IPS-NIHi7 (cell line): ENCODE measurements at regions not wholly inside any gene's neighbourhood (a gene's known extent, or its start where the extent isn't known, plus 50 kb on each side); places are given as distances from the start of the nearest gene placed in this dataset.

Experiments
- DNase-seq: peaks from one replicate; pipeline ENCODE4 v3.0.0; 2012; ENCODE audit warnings: mixed read lengths; ENCODE audit errors: extremely low spot score

- DNase-seq, result no peak
Measured at GRCh38 chr5:71945436-71945835, 161.8 kb upstream of the MAP1B start.

- DNase-seq, result no peak
Measured at GRCh38 chr5:71946343-71947030, 160.8 kb upstream of the MAP1B start.

- DNase-seq, result no peak
Measured at GRCh38 chr5:71948206-71948605, 159.1 kb upstream of the MAP1B start.

- DNase-seq, result no peak
Measured at GRCh38 chr5:71949772-71950171, 157.5 kb upstream of the MAP1B start.

DNA sequence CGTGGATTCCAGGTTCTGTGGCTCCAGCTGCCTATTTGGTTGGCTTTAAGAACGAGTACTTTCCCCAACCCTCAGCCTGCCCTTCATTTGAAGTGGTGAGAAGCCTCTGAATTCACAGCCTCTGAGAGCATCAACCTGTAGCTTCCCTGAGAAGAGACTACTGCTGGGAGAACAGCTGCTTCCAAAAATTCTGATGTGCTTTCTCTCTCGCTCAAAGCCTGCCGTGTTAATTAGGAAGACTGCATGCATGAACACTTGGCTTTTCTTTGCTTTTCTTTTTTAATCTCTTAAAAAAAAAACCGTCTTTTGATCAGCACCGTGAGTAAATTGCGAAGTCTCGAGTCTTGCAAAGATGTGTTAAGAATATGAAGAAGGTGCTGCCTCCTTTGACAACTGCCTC lies 153.4 kb upstream of the MAP1B start:
- DNase-seq, result no peak

GRCh38 chr5:71954329-71954728 lies 152.9 kb upstream of the MAP1B start:
- no peak for DNase-seq

DNA sequence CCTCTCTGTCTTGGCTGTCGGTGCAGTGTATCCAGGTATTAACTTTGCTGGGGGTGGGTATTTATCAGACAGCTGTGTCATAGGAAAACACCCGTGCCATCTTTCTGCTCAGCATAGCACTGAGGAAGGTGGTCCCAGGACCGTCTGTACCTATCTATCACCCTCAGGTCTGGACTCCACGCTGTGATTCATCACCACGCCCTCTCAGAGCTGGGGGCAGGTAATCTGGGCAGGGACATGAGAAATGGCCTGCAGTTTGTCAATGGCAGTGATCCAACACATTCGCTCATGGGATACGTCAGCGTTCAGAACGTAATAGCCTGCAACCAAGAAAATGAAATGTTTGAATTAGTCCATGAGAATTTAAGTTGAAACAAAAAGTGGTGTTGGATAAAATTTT lies 151.6 kb upstream of the MAP1B start:
- no peak for DNase-seq

DNA sequence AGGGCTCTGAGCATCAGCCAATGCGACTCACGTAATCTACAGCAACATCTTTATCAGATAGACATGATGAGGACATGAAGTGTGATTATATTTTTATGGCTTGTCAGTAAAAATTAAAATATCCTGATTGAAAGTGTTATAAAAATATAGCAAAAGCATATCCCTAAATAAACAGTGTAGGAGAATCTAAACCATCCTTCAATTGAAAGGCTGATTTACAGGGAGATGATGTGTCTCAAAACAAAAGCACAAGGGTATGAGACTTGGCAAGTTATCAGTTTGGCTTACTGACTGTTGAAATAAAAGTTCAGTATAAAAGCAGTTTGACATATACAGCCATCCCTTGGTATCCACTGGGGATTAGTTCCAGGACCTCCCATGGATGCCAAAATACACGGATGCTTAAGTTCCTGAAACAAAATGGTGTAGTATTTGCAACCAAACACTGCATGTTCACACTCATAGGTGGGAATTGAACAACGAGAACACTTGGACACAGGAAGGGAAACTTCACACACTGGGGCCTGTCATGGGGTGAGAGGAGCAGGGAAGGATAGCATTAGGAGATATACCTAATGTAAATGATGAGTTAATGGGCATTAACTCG lies 149.9 kb upstream of the MAP1B start:
- no peak for DNase-seq

GRCh38 chr5:71960195-71960594 lies 147.1 kb upstream of the MAP1B start:
- no peak for DNase-seq

DNA sequence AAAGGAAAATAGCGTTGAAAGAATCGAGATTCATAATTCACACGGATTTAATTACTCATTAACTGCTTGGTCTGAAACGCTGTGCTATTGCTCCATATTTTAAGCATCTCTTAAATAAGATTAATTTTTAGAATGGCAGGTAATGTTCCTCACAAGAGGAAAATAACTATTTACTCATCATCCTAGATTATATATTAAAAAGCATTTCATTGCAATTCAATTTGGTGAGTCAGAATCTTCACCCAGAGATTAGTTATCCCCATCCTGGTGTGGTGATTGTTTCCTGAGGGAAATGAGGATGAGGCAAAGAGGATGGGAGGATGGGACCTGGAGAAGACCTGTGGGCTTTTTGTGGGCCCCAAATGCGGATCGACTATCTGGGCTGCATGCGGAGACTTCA lies 145.5 kb upstream of the MAP1B start:
- no peak for DNase-seq

DNA sequence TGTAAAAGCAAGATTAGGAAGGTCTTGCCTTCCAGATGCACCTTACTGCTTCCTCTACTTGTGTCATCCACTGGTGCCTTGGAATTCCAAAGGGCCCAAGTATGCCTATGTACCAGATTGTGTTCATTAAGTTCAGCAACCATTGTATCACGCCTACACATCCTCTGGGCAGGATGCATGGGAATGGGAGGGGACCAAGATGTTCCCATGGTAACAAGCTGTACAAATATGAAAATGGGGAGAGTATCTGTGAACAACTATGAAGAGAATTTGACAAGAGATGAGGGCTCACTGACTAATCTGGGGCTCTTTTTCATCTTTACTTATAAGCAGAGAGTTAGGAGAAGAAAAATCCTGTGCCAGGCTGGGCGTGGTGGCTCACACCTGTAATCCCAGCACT lies 137.8 kb upstream of the MAP1B start:
- no peak for DNase-seq

DNA sequence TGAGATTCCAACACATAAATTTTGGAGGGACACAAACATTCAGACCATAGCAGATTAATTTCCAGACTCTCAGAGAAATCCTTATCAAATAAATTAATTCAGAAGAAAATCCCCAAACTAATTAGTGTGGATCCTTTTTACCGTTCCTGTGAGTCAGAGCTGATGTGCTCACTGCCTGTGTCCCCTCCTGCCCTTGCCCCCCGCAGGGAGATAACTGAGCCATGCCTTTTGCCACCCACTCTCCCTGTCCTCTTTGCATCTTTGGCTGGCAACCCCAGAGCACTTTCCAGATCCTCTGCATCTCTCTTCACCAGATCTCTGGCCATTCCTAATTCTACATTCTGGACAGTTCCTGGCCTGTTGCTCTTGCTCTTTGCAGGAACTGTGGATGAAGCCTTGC lies 135.4 kb upstream of the MAP1B start:
- no peak for DNase-seq

GRCh38 chr5:71972777-71973473 lies 134.3 kb upstream of the MAP1B start:
- no peak for DNase-seq

GRCh38 chr5:71973563-71973962 lies 133.7 kb upstream of the MAP1B start:
- DNase-seq, result no peak

GRCh38 chr5:71974165-71974564 lies 133.1 kb upstream of the MAP1B start:
- DNase-seq, result no peak

DNA sequence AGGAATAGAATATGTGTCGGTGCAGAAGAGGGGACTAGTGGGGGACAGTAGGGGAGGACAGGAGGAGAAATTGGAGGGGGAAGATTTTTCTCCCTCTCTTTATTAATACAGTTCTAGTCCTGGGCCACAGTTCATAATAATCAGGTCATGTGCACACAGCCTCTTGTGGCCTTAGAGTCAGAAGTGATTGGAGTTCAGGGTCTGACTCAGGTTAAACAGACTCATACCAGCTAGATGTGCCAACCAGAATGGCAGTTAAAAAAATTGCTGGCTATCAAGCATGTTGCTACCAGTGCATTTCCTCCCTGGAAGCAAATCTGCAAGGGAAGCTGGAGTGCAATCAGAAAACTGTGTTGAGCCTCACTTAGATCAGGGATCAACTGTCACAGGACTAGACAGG lies 132.7 kb upstream of the MAP1B start:
- no peak for DNase-seq

DNA sequence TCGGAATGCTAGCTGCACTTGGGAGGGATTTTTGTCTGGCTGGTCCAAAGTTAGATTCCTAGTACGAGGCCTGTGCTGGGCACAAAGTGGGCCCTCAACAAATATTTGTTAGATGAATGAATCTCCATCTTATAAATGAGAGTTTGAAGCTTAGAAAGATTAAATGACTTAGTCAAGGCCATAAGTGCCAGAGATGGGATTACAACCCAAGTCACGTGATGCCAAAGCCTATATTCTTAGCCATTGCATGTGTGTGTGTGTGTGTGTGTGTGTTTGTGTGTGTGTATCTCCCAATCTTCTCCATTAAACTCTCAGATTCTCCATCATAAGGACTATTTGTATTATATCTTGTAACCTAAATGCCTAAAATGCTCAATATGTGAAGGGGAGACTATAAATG lies 130.8 kb upstream of the MAP1B start:
- DNase-seq, result no peak

DNA sequence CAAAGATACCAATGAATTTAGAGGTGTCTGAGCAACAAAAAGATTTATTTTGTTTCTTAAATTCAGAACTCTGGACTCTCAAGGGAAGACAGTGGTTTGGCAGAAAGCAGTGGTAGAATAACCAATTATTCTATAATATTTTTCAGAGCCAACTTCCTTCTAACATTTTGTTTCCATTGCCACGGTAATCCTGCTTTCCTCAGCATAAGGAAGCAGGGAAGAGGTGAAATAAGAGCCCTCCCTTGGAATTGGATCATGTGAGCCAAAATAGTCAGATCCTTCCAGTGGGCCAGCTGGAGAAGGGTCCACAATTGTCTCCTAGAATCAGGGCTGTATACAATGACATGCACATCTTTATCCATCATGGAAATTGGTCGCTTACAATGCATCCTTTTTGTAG lies 130.0 kb upstream of the MAP1B start:
- no peak for DNase-seq

- no peak for DNase-seq
Measured at GRCh38 chr5:71978216-71978615, 129.1 kb upstream of the MAP1B start.

DNA sequence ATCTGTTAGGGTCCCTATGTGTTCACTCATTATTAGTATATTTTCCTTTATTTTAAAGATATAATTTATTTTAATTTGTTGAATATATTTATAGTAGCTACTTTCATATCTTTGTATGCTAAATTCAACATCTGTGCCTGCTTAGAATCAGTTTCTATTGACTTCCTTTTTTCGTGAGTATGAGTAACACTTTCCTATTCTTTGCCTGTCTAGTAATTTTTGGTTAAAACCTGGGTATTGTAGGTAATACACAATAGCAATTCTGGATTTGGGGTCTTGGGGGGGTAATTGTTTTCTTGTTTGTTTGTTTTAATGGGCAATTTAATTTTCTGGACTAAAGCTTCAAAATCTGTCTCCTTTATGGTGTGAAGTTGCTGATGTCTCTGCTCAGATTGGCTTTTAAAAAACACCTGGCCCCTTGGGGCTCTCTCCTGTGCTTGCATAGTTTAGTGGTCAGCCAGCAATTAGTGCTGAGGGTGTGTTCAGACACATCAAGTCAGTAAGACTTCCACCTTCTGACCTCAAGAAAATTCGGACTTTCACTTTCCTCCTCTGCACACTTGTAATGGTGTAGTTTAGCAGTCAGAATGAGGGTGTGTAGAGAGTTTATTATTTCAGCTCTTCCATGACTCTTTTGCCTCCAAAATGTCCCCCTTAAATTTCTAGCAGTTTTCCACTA lies 124.4 kb upstream of the MAP1B start:
- no peak for DNase-seq

GRCh38 chr5:71986101-71986500 lies 121.2 kb upstream of the MAP1B start:
- no peak for DNase-seq

DNA sequence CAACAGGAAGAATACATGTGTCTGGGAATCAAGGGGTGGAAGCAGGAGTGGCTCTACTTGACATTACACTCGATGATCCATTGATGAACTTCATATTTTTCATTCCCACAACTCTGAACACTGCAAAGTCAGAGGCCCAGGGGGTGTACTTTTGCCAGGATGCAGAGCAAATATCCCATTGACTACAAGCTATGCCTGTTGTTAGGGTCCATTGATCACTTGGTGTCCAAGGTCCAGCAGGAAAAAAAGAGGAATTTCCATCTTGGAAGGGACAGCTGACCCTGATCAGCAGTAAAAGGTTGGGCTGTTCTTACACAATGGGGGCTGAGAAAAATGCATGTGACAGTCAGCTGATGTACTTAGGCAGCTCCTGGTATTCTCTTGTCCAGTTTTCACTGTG lies 118.5 kb upstream of the MAP1B start:
- no peak for DNase-seq

GRCh38 chr5:71993600-71993999 lies 113.7 kb upstream of the MAP1B start:
- DNase-seq, result no peak
